ENCODE measurements at regions not wholly inside any gene's neighbourhood (a gene's known extent, or its start where the extent isn't known, plus 50 kb on each side); places are given as distances from the start of the nearest gene placed in this dataset.

DNA sequence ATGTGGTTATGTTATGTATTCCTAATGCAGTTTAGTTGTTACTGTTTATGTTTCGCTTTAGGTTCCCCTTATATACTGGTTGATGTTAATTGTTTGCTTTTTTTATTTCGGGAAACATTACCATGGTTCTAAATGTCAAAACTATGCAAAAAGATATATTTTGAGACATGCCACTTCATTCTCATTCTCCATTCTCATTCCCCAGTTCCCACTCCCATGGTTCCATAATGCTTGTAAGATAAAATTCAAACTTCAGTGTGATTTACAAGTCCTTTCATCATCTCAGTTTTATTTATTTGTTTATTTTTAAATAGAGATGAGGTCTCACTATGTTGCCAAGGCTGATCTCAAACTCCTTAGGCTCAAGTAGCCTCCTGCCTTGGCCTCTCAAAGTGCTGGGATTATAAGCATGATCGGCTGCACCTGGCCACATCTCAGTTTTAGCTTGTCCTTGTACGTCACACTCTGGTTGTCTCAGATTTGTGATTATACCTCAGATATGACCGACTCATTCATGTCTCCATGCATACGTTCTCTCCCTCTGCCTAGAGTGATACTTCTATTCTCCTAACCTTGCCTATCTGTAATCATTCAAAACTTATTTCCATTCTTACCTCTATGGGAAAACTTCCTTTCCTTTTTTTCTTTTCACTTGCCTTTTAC, 407.8 kb upstream of the RGS6 start:
- TF ChIP-seq, protein P1, sequence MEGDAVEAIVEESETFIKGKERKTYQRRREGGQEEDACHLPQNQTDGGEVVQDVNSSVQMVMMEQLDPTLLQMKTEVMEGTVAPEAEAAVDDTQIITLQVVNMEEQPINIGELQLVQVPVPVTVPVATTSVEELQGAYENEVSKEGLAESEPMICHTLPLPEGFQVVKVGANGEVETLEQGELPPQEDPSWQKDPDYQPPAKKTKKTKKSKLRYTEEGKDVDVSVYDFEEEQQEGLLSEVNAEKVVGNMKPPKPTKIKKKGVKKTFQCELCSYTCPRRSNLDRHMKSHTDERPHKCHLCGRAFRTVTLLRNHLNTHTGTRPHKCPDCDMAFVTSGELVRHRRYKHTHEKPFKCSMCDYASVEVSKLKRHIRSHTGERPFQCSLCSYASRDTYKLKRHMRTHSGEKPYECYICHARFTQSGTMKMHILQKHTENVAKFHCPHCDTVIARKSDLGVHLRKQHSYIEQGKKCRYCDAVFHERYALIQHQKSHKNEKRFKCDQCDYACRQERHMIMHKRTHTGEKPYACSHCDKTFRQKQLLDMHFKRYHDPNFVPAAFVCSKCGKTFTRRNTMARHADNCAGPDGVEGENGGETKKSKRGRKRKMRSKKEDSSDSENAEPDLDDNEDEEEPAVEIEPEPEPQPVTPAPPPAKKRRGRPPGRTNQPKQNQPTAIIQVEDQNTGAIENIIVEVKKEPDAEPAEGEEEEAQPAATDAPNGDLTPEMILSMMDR (IDR thresholded peaks at IDR 0.05), result no peak
- no peak for TF ChIP-seq POLR2A (IDR thresholded peaks at IDR 0.05)

All from body of pancreas (tissue), 4 donors.